IMR-90 (cell line): ENCODE measurements at regions not wholly inside any gene's neighbourhood (a gene's known extent, or its start where the extent isn't known, plus 50 kb on each side); places are given as distances from the start of the nearest gene placed in this dataset.

Experiments
- ATAC-seq: fragments of 200-7000 bp; cut with Tn5 transposase; 2 replicates; pipeline ENCODE4 v1.9.1; 2020; ENCODE audit warnings: low read depth, mild to moderate bottlenecking, moderate library complexity
- BruUV-seq: library from RNA; stranded (reverse); fragments of 400-500 nt; replicated peaks from 2 replicates; lab custom pipeline; 2021; lab: Mats Ljungman, UMichigan
- CTCF ChIA-PET: fragments of 300-600 bp; formaldehyde crosslinking; extraction: SDS; loops from one replicate; lab custom pipeline; 2021; ENCODE audit warnings: antibody characterized with exemption; lab: Yijun Ruan, JAX
- POLR2A ChIA-PET: fragments of 300-600 bp; sonication (Branson Sonifier 250); formaldehyde crosslinking; loops from one replicate; lab custom pipeline; 2022; ENCODE audit warnings: antibody characterized with exemption; ENCODE audit not compliant: unreplicated experiment; lab: Charles Lee
- DNase-seq: peaks from one replicate; pipeline ENCODE4 v3.0.0; 2013
- H2AFZ ChIP-seq: replicated peaks from 2 replicates; pipeline ENCODE3; 2013; ENCODE audit warnings: low read length, mild to moderate bottlenecking; ENCODE audit not compliant: poor library complexity
- H2AK5ac ChIP-seq: 2 replicates; pipeline ENCODE4 v1.6.1; 2013; ENCODE audit warnings: low read depth, low read length, inconsistent platforms
- H2AK9ac ChIP-seq: replicated peaks from 2 replicates; pipeline ENCODE3; 2013; ENCODE audit warnings: mild to moderate bottlenecking, low read depth, low read length, moderate library complexity; ENCODE audit not compliant: poor library complexity
- H2BK120ac ChIP-seq: 2 replicates; pipeline ENCODE4 v1.6.1; 2013; ENCODE audit warnings: low read depth, low read length, inconsistent platforms
- H2BK15ac ChIP-seq: 3 replicates; pipeline ENCODE4 v1.6.1; 2013; ENCODE audit warnings: low read depth, low read length, inconsistent platforms
- H2BK20ac ChIP-seq: 2 replicates; pipeline ENCODE4 v1.6.1; 2013; ENCODE audit warnings: low read depth, mild to moderate bottlenecking, inconsistent platforms, low read length, moderate library complexity
- H2BK5ac ChIP-seq: 2 replicates; pipeline ENCODE4 v1.6.1; 2013; ENCODE audit warnings: mild to moderate bottlenecking, low read depth, low read length, inconsistent platforms; ENCODE audit not compliant: poor library complexity, severe bottlenecking
- H3K14ac ChIP-seq: replicated peaks from 2 replicates; pipeline ENCODE4 v1.6.1; 2013; ENCODE audit warnings: low read depth, low read length, inconsistent platforms
- H3K18ac ChIP-seq: 2 replicates; pipeline ENCODE4 v1.6.1; 2013; ENCODE audit warnings: low read depth, low read length, control low read depth
- H3K23ac ChIP-seq: 2 replicates; pipeline ENCODE4 v1.6.1; 2013; ENCODE audit warnings: low read depth, low read length, inconsistent platforms
- H3K27ac ChIP-seq: 2 replicates; pipeline ENCODE4 v1.5.1; 2013; ENCODE audit warnings: mild to moderate bottlenecking, control low read depth, low read length; ENCODE audit not compliant: insufficient read depth
- H3K27me3 ChIP-seq: 2 replicates; pipeline ENCODE4 v1.6.1; 2013; ENCODE audit warnings: low read length; ENCODE audit not compliant: control insufficient read depth, insufficient read depth
- H3K36me3 ChIP-seq: 2 replicates; pipeline ENCODE4 v1.6.1; 2013; ENCODE audit warnings: low read length, mixed read lengths; ENCODE audit not compliant: control insufficient read depth, insufficient read depth
- H3K4ac ChIP-seq: 2 replicates; pipeline ENCODE4 v1.6.1; 2013; ENCODE audit warnings: low read depth, low read length, inconsistent platforms
- H3K4me1 ChIP-seq: 2 replicates; pipeline ENCODE4 v1.6.1; 2013; ENCODE audit warnings: low read length, mixed read lengths; ENCODE audit not compliant: control insufficient read depth, insufficient read depth
- H3K4me2 ChIP-seq: 2 replicates; pipeline ENCODE4 v1.6.1; 2013; ENCODE audit warnings: low read depth, mild to moderate bottlenecking, control low read depth, low read length, moderate library complexity
- H3K4me3 ChIP-seq: 2 replicates; pipeline ENCODE4 v1.5.1; 2013; ENCODE audit warnings: low read depth, mild to moderate bottlenecking, control low read depth, low read length, moderate library complexity; ENCODE audit not compliant: insufficient read depth
- H3K56ac ChIP-seq: 2 replicates; pipeline ENCODE4 v1.6.1; 2013; ENCODE audit warnings: low read length, inconsistent platforms; ENCODE audit not compliant: insufficient read depth; ENCODE audit errors: extremely low read depth
- H3K79me1 ChIP-seq, 2 experiments: 2 replicates each; pipeline ENCODE4 v1.6.1; 2013; ENCODE audit warnings: low read length in 2 of 2, inconsistent platforms in 1 of 2, low read depth in 1 of 2
- H3K9ac ChIP-seq: 2 replicates; pipeline ENCODE4 v1.6.1; 2013; ENCODE audit warnings: low read depth, low read length, control low read depth
- H3K9me1 ChIP-seq: 2 replicates; pipeline ENCODE4 v1.6.1; 2013; ENCODE audit warnings: low read length, inconsistent platforms; ENCODE audit not compliant: insufficient read depth
- H3K9me3 ChIP-seq: 2 replicates; pipeline ENCODE4 v1.6.1; 2013; ENCODE audit warnings: low read length; ENCODE audit not compliant: control insufficient read depth, insufficient read depth
- H4K20me1 ChIP-seq: 2 replicates; pipeline ENCODE4 v1.6.1; 2013; ENCODE audit warnings: low read length, inconsistent platforms; ENCODE audit not compliant: insufficient read depth
- H4K5ac ChIP-seq: 2 replicates; pipeline ENCODE4 v1.6.1; 2013; ENCODE audit warnings: mild to moderate bottlenecking, low read depth, low read length, control low read depth
- H4K8ac ChIP-seq, 2 experiments: 2 replicates each; pipeline ENCODE4 v1.6.1; 2013; ENCODE audit warnings: low read depth in 2 of 2, low read length in 2 of 2, control low read depth in 1 of 2, inconsistent platforms in 1 of 2
- H4K91ac ChIP-seq: 2 replicates; pipeline ENCODE4 v1.6.1; 2013; ENCODE audit warnings: low read depth, low read length, inconsistent platforms; ENCODE audit not compliant: insufficient read depth
- BHLHE40 ChIP-seq: fragments of 150-350 bp; IDR thresholded peaks from 2 replicates; pipeline ENCODE4 v1.6.1; 2016; ENCODE audit warnings: mild to moderate bottlenecking, low read depth, low read length
- CEBPB ChIP-seq: IDR thresholded peaks from 2 replicates; pipeline ENCODE4 v1.6.1; 2012; ENCODE audit warnings: low read depth, low read length, improper control_type of control experiment
- CHD1 ChIP-seq: IDR thresholded peaks from 2 replicates; pipeline ENCODE4 v1.6.1; 2012; ENCODE audit warnings: low read depth, low read length, improper control_type of control experiment
- CTCF ChIP-seq: conservative IDR thresholded peaks from 2 replicates; pipeline ENCODE4 v1.5.1; 2012; ENCODE audit warnings: mild to moderate bottlenecking, low read depth, low read length, improper control_type of control experiment
- FOS ChIP-seq: fragments of 150-350 bp; IDR thresholded peaks from 2 replicates; pipeline ENCODE4 v1.6.1; 2016; ENCODE audit warnings: low read depth, low read length
- MAFK ChIP-seq: IDR thresholded peaks from 2 replicates; pipeline ENCODE4 v1.6.1; 2012; ENCODE audit warnings: low read depth, low read length, improper control_type of control experiment
- MAZ ChIP-seq: IDR thresholded peaks from 2 replicates; pipeline ENCODE4 v1.6.1; 2012; ENCODE audit warnings: low read depth, mild to moderate bottlenecking, low read length, improper control_type of control experiment, moderate library complexity, borderline replicate concordance
- MXI1 ChIP-seq: IDR thresholded peaks from 2 replicates; pipeline ENCODE4 v1.6.1; 2012; ENCODE audit warnings: low read depth, mild to moderate bottlenecking, low read length, moderate library complexity, borderline replicate concordance
- NFE2L2 ChIP-seq: fragments of 150-350 bp; IDR thresholded peaks from 2 replicates; pipeline ENCODE4 v1.6.1; 2016; ENCODE audit warnings: low read depth, mild to moderate bottlenecking, low read length
- POLR2A ChIP-seq: IDR thresholded peaks from 2 replicates; pipeline ENCODE4 v1.6.1; 2012; ENCODE audit warnings: mild to moderate bottlenecking, low read depth, low read length
- RAD21 ChIP-seq: IDR thresholded peaks from 2 replicates; pipeline ENCODE4 v1.6.1; 2012; ENCODE audit warnings: low read length, improper control_type of control experiment
- RCOR1 ChIP-seq: IDR thresholded peaks from 2 replicates; pipeline ENCODE4 v1.6.1; 2012; ENCODE audit warnings: mild to moderate bottlenecking, low read length, improper control_type of control experiment; ENCODE audit not compliant: insufficient replicate concordance
- RFX5 ChIP-seq: IDR thresholded peaks from 2 replicates; pipeline ENCODE4 v1.8.0; 2012; ENCODE audit warnings: low read depth, mild to moderate bottlenecking, low read length, moderate library complexity
- SMC3 ChIP-seq: fragments of 150-350 bp; IDR thresholded peaks from 2 replicates; pipeline ENCODE4 v1.6.1; 2016; ENCODE audit warnings: low read depth, mild to moderate bottlenecking, antibody characterized with exemption, low read length, moderate library complexity
- USF2 ChIP-seq: fragments of 150-350 bp; IDR thresholded peaks from 2 replicates; pipeline ENCODE4 v1.6.1; 2017; ENCODE audit warnings: mild to moderate bottlenecking, antibody characterized with exemption, low read length, low read depth
- dilution Hi-C: fragments of 300-500 bp; cut with HindIII; formaldehyde crosslinking; loops from one replicate; pipeline ENCODE4 v1.14.3; 2018; ENCODE audit warnings: low sequenced_read_pairs; ENCODE audit not compliant: unreplicated experiment
- in situ Hi-C: fragments of 300-500 bp; cut with MboI; formaldehyde crosslinking; loops from 3 replicates; pipeline ENCODE4 v1.14.3; 2019; ENCODE audit warnings: low sequenced_read_pairs, inconsistent platforms, mixed read lengths
- intact Hi-C: fragments of 100-400 bp; cut with micrococcal nuclease; formaldehyde crosslinking; loops from 2 replicates; pipeline ENCODE4 v1.10.0; 2022
- TF ChIP-seq, protein P1 (sequence below): fragments of 150-350 bp; IDR thresholded peaks from 2 replicates; pipeline ENCODE4 v1.6.1; 2016; ENCODE audit warnings: low read depth, mild to moderate bottlenecking, low read length, moderate library complexity, borderline replicate concordance

- TF ChIP-seq BHLHE40 = no peak
- TF ChIP-seq RFX5 = no peak
- no peak for TF ChIP-seq RCOR1
- TF ChIP-seq SMC3 = no peak
- TF ChIP-seq POLR2A = no peak
- TF ChIP-seq, protein P1, sequence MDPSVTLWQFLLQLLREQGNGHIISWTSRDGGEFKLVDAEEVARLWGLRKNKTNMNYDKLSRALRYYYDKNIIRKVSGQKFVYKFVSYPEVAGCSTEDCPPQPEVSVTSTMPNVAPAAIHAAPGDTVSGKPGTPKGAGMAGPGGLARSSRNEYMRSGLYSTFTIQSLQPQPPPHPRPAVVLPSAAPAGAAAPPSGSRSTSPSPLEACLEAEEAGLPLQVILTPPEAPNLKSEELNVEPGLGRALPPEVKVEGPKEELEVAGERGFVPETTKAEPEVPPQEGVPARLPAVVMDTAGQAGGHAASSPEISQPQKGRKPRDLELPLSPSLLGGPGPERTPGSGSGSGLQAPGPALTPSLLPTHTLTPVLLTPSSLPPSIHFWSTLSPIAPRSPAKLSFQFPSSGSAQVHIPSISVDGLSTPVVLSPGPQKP = no peak
- TF ChIP-seq FOS = no peak
- TF ChIP-seq NFE2L2 = no peak
- TF ChIP-seq CEBPB = no peak
- no peak for TF ChIP-seq MAZ
- TF ChIP-seq RAD21 = no peak
- TF ChIP-seq CTCF = no peak
- no peak for TF ChIP-seq USF2
- TF ChIP-seq CHD1 = no peak
- no peak for TF ChIP-seq MXI1
- no peak for TF ChIP-seq MAFK
- no peaks in the 10 kb centered on the region for H3K79me1 ChIP-seq
- POLR2A ChIA-PET = no interaction called here
These were observed 348.8 kb downstream of the SPATA31D1 start for GRCh38 chr9:82337351-82337750.

More at GRCh38 chr9:82337351-82337750, 348.8 kb downstream of the SPATA31D1 start:
- H3K9me1 ChIP-seq = peaks cover 5% of the 10 kb centered on the region
- H3K4me2 ChIP-seq = no peak overlapping the region
- no peak overlapping the region for H2BK120ac ChIP-seq
- H3K23ac ChIP-seq = no peak overlapping the region
- H3K4me3 ChIP-seq = no peak overlapping the region
- H3K14ac ChIP-seq = no peak overlapping the region; the same call in 1 of the 2 replicates
- CTCF ChIA-PET = no interaction called here
- H3K27me3 ChIP-seq = no peaks in the 10 kb centered on the region
- H4K5ac ChIP-seq = no peak overlapping the region
- no peak overlapping the region for H2AK9ac ChIP-seq
- no peak overlapping the region for H3K18ac ChIP-seq
- H2BK20ac ChIP-seq = no peak overlapping the region
- H3K36me3 ChIP-seq = no peaks in the 10 kb centered on the region
- H2AFZ ChIP-seq = no peak overlapping the region
- BruUV-seq = no TSS peak
- intact Hi-C loops = loop anchor here (10.0 kb wide), 1 partner anchor 267 kb away; no protein-coding TSS in a partner anchor
- H4K91ac ChIP-seq = no peak overlapping the region
- H3K9ac ChIP-seq = no peak overlapping the region
- DNase-seq = no peak
- no peak overlapping the region for H3K27ac ChIP-seq
- peaks cover 7% of the 10 kb centered on the region for H3K4me1 ChIP-seq
- no peaks in the 10 kb centered on the region for H4K20me1 ChIP-seq
- H2BK5ac ChIP-seq = no peak overlapping the region
- no peak overlapping the region for H3K56ac ChIP-seq
- no peaks in the 10 kb centered on the region for H3K9me3 ChIP-seq
- dilution Hi-C loops = no loop called here
- in situ Hi-C loops = no loop called here
- H2AK5ac ChIP-seq = no peak overlapping the region
- ATAC-seq = no peak
- H2BK15ac ChIP-seq = no peak overlapping the region
- no peak overlapping the region for H3K4ac ChIP-seq
- no peak overlapping the region for H4K8ac ChIP-seq
